Activated naive CD8-positive, alpha-beta T cell treated with anti-CD3 and anti-CD28 coated beads, Interleukin-2, amount 50 U/mL, for 24 hours (primary cell): ENCODE measurements at regions not wholly inside any gene's neighbourhood (a gene's known extent, or its start where the extent isn't known, plus 50 kb on each side); places are given as distances from the start of the nearest gene placed in this dataset.

Source experiments
- ATAC-seq: fragments of 150-1000 bp; cut with Tn5 transposase; one replicate; pipeline ENCODE4 v1.10.0; 2021
- DNase-seq: peaks from one replicate; pipeline ENCODE4 v3.0.0; 2021
- H3K27ac Mint-ChIP-seq: one replicate; pipeline ENCODE4 v1.8.0; 2021; ENCODE audit warnings: mild to moderate bottlenecking, mixed read lengths
- H3K27me3 Mint-ChIP-seq: one replicate; pipeline ENCODE4 v1.8.0; 2021; ENCODE audit warnings: mixed read lengths
- H3K36me3 Mint-ChIP-seq: one replicate; pipeline ENCODE4 v1.8.0; 2021; ENCODE audit warnings: low read depth, mixed read lengths
- H3K4me1 Mint-ChIP-seq: one replicate; pipeline ENCODE4 v1.8.0; 2021; ENCODE audit warnings: mixed read lengths
- H3K4me3 Mint-ChIP-seq: one replicate; pipeline ENCODE4 v1.8.0; 2021; ENCODE audit warnings: mild to moderate bottlenecking, moderate library complexity, mixed read lengths
- H3K9me3 Mint-ChIP-seq: one replicate; pipeline ENCODE4 v1.8.0; 2021; ENCODE audit warnings: mixed read lengths

GRCh38 chr13:34030782-34031181, 212.8 kb downstream of the RFC3 start:
- Mint-ChIP-seq H3K9me3 (peaks cover 6% of the 10 kb centered on the region), H3K27me3 (no peaks in the 10 kb centered on the region), H3K4me3 (no peak overlapping the region), H3K36me3 (no peaks in the 10 kb centered on the region), H3K27ac (no peak overlapping the region), H3K4me1 (no peaks in the 10 kb centered on the region)
- no peak for DNase-seq
- no peak for ATAC-seq

GRCh38 chr13:34031610-34032009, 213.7 kb downstream of the RFC3 start:
- Mint-ChIP-seq H3K4me3 (no peak overlapping the region), H3K4me1 (no peaks in the 10 kb centered on the region), H3K36me3 (no peaks in the 10 kb centered on the region), H3K27me3 (no peaks in the 10 kb centered on the region), H3K9me3 (no peaks in the 10 kb centered on the region), H3K27ac (no peak overlapping the region)
- DNase-seq (no peak), ATAC-seq (no peak)

GRCh38 chr13:34034411-34034810, 216.5 kb downstream of the RFC3 start:
- DNase-seq (no peak), ATAC-seq (no peak)
- H3K27ac Mint-ChIP-seq, result no peak overlapping the region
- no peaks in the 10 kb centered on the region for H3K9me3 Mint-ChIP-seq
- no peaks in the 10 kb centered on the region for H3K36me3 Mint-ChIP-seq
- H3K27me3 Mint-ChIP-seq, result no peaks in the 10 kb centered on the region
- no peaks in the 10 kb centered on the region for H3K4me1 Mint-ChIP-seq
- no peak overlapping the region for H3K4me3 Mint-ChIP-seq

- H3K27me3 Mint-ChIP-seq, result no peaks in the 10 kb centered on the region
- H3K4me3 Mint-ChIP-seq, result no peak overlapping the region
- H3K36me3 Mint-ChIP-seq, result no peaks in the 10 kb centered on the region
- no peaks in the 10 kb centered on the region for H3K4me1 Mint-ChIP-seq
- no peak for DNase-seq
- H3K9me3 Mint-ChIP-seq, result no peaks in the 10 kb centered on the region
- H3K27ac Mint-ChIP-seq, result no peak overlapping the region
- ATAC-seq, result no peak
Measured at GRCh38 chr13:34035178-34035577, 217.2 kb downstream of the RFC3 start.

GRCh38 chr13:34035676-34036325, 217.9 kb downstream of the RFC3 start:
- ATAC-seq, result no peak
- Mint-ChIP-seq H3K4me1 (no peaks in the 10 kb centered on the region), H3K4me3 (no peak overlapping the region), H3K9me3 (no peaks in the 10 kb centered on the region), H3K36me3 (no peaks in the 10 kb centered on the region), H3K27me3 (no peaks in the 10 kb centered on the region), H3K27ac (no peak overlapping the region)
- no peak for DNase-seq

- no peaks in the 10 kb centered on the region for H3K36me3 Mint-ChIP-seq
Measured at GRCh38 chr13:34037636-34038540, 219.9 kb downstream of the RFC3 start.

GRCh38 chr13:34038541-34039068, 220.7 kb downstream of the RFC3 start:
- Mint-ChIP-seq H3K27ac (no peak overlapping the region), H3K36me3 (no peaks in the 10 kb centered on the region)

More at GRCh38 chr13:34037636-34038540, 219.9 kb downstream of the RFC3 start:
- no peaks in the 10 kb centered on the region for H3K4me1 Mint-ChIP-seq
- no peaks in the 10 kb centered on the region for H3K9me3 Mint-ChIP-seq
- H3K4me3 Mint-ChIP-seq, result no peak overlapping the region
- no peaks in the 10 kb centered on the region for H3K27me3 Mint-ChIP-seq
- H3K27ac Mint-ChIP-seq, result no peak overlapping the region
- ATAC-seq (no peak), DNase-seq (no peak)

GRCh38 chr13:34039678-34040077, 221.7 kb downstream of the RFC3 start:
- Mint-ChIP-seq H3K9me3 (no peaks in the 10 kb centered on the region), H3K27ac (no peak overlapping the region), H3K4me3 (no peak overlapping the region), H3K4me1 (no peaks in the 10 kb centered on the region), H3K36me3 (no peaks in the 10 kb centered on the region), H3K27me3 (no peaks in the 10 kb centered on the region)
- DNase-seq (no peak), ATAC-seq (no peak)

More at GRCh38 chr13:34038541-34039068, 220.7 kb downstream of the RFC3 start:
- H3K4me1 Mint-ChIP-seq, result no peaks in the 10 kb centered on the region
- no peaks in the 10 kb centered on the region for H3K9me3 Mint-ChIP-seq
- DNase-seq, result no peak
- H3K27me3 Mint-ChIP-seq, result no peaks in the 10 kb centered on the region
- ATAC-seq, result no peak
- H3K4me3 Mint-ChIP-seq, result no peak overlapping the region

- H3K36me3 Mint-ChIP-seq, result no peaks in the 10 kb centered on the region
- H3K9me3 Mint-ChIP-seq, result no peaks in the 10 kb centered on the region
- no peak overlapping the region for H3K27ac Mint-ChIP-seq
- H3K27me3 Mint-ChIP-seq, result no peaks in the 10 kb centered on the region
- ATAC-seq (no peak), DNase-seq (no peak)
- no peaks in the 10 kb centered on the region for H3K4me1 Mint-ChIP-seq
- H3K4me3 Mint-ChIP-seq, result no peak overlapping the region
Measured at GRCh38 chr13:34040863-34041262, 222.9 kb downstream of the RFC3 start.

- no peak overlapping the region for H3K4me3 Mint-ChIP-seq
- H3K36me3 Mint-ChIP-seq, result no peaks in the 10 kb centered on the region
- H3K9me3 Mint-ChIP-seq, result peaks cover 8% of the 10 kb centered on the region
- no peaks in the 10 kb centered on the region for H3K4me1 Mint-ChIP-seq
- no peak overlapping the region for H3K27ac Mint-ChIP-seq
- no peak for ATAC-seq
- H3K27me3 Mint-ChIP-seq, result no peaks in the 10 kb centered on the region
- no peak for DNase-seq
Measured at GRCh38 chr13:34044041-34044440, 226.1 kb downstream of the RFC3 start.

- DNase-seq (no peak), ATAC-seq (no peak)
- Mint-ChIP-seq H3K9me3 (peaks cover 8% of the 10 kb centered on the region), H3K36me3 (no peaks in the 10 kb centered on the region), H3K27me3 (no peaks in the 10 kb centered on the region), H3K27ac (no peak overlapping the region), H3K4me3 (no peak overlapping the region), H3K4me1 (no peaks in the 10 kb centered on the region)
Measured at GRCh38 chr13:34044660-34045080, 226.7 kb downstream of the RFC3 start.

- Mint-ChIP-seq H3K4me3 (no peak overlapping the region), H3K36me3 (no peaks in the 10 kb centered on the region), H3K9me3 (peaks cover 8% of the 10 kb centered on the region), H3K27me3 (no peaks in the 10 kb centered on the region), H3K27ac (no peak overlapping the region), H3K4me1 (no peaks in the 10 kb centered on the region)
- DNase-seq (no peak), ATAC-seq (no peak)
Measured at GRCh38 chr13:34046457-34046856, 228.5 kb downstream of the RFC3 start.

GRCh38 chr13:34048652-34049051, 230.7 kb downstream of the RFC3 start:
- H3K4me1 Mint-ChIP-seq, result no peaks in the 10 kb centered on the region
- no peaks in the 10 kb centered on the region for H3K36me3 Mint-ChIP-seq
- no peak overlapping the region for H3K27ac Mint-ChIP-seq
- no peak for ATAC-seq
- peaks cover 13% of the 10 kb centered on the region for H3K9me3 Mint-ChIP-seq
- no peak overlapping the region for H3K4me3 Mint-ChIP-seq
- DNase-seq, result no peak
- H3K27me3 Mint-ChIP-seq, result no peaks in the 10 kb centered on the region

GRCh38 chr13:34056733-34057258, 238.8 kb downstream of the RFC3 start:
- ATAC-seq (no peak), DNase-seq (no peak)
- Mint-ChIP-seq H3K4me3 (no peak overlapping the region), H3K36me3 (no peaks in the 10 kb centered on the region), H3K27me3 (no peaks in the 10 kb centered on the region), H3K27ac (no peak overlapping the region), H3K9me3 (peaks cover 5% of the 10 kb centered on the region), H3K4me1 (no peaks in the 10 kb centered on the region)
